ENCODE measurements at regions not wholly inside any gene's neighbourhood (a gene's known extent, or its start where the extent isn't known, plus 50 kb on each side); places are given as distances from the start of the nearest gene placed in this dataset.

- TF ChIP-seq CTCF (IDR thresholded peaks at IDR 0.05) (no peak), POLR2A (IDR thresholded peaks at IDR 0.05) (no peak)
These were observed 290.5 kb downstream of the HAPSTR1 start for GRCh38 chr16:9381905-9382304.
